Hepatocyte (in vitro differentiated cells): ENCODE measurements at regions not wholly inside any gene's neighbourhood (a gene's known extent, or its start where the extent isn't known, plus 50 kb on each side); places are given as distances from the start of the nearest gene placed in this dataset.

Experiments
- DNase-seq: peaks from one replicate; pipeline ENCODE4 v3.0.0-alpha.2; 2016; ENCODE audit warnings: low spot score
- H2AFZ ChIP-seq: fragments of 200-600 bp; sonication (generic); 2 replicates; pipeline ENCODE4 v1.6.0; 2016; ENCODE audit warnings: antibody characterized with exemption, mild to moderate bottlenecking
- H3K27ac ChIP-seq: fragments of 200-600 bp; sonication (generic); 2 replicates; pipeline ENCODE4 v1.5.1; 2016; ENCODE audit warnings: mild to moderate bottlenecking
- H3K27me3 ChIP-seq: fragments of 200-600 bp; sonication (generic); 2 replicates; pipeline ENCODE4 v1.6.1; 2016
- H3K36me3 ChIP-seq: fragments of 200-600 bp; sonication (generic); replicated peaks from 2 replicates; pipeline ENCODE4 v1.5.1; 2016; ENCODE audit warnings: low read depth; ENCODE audit not compliant: insufficient read depth
- H3K4me1 ChIP-seq: fragments of 200-600 bp; sonication (generic); 2 replicates; pipeline ENCODE4 v1.5.1; 2016; ENCODE audit warnings: mild to moderate bottlenecking, moderate library complexity; ENCODE audit not compliant: insufficient read depth
- H3K4me2 ChIP-seq: fragments of 200-600 bp; sonication (generic); 2 replicates; pipeline ENCODE4 v1.6.0; 2016
- H3K4me3 ChIP-seq: fragments of 200-600 bp; sonication (generic); 2 replicates; pipeline ENCODE4 v1.5.1; 2016; ENCODE audit warnings: mild to moderate bottlenecking
- H3K79me2 ChIP-seq: fragments of 200-600 bp; sonication (generic); 2 replicates; pipeline ENCODE4 v1.6.0; 2017; ENCODE audit warnings: mild to moderate bottlenecking
- H3K9me2 ChIP-seq: fragments of 200-600 bp; sonication (generic); replicated peaks from 2 replicates; pipeline ENCODE4 v1.6.0; 2017; ENCODE audit warnings: mild to moderate bottlenecking; ENCODE audit not compliant: insufficient read depth
- H3K9me3 ChIP-seq: fragments of 200-600 bp; sonication (generic); 2 replicates; pipeline ENCODE4 v1.5.1; 2016; ENCODE audit warnings: low read depth, mild to moderate bottlenecking
- H4K20me1 ChIP-seq: fragments of 200-600 bp; sonication (generic); 2 replicates; pipeline ENCODE4 v1.6.0; 2016; ENCODE audit warnings: mild to moderate bottlenecking; ENCODE audit not compliant: insufficient read depth, poor library complexity, severe bottlenecking
- EZH2 ChIP-seq: fragments of 200-600 bp; sonication (generic); IDR thresholded peaks from 2 replicates; pipeline ENCODE4 v1.6.1; 2016; ENCODE audit warnings: antibody characterized with exemption, mild to moderate bottlenecking, borderline replicate concordance
- EZH2phosphoT487 ChIP-seq: fragments of 200-600 bp; sonication (generic); IDR thresholded peaks from one replicate; pipeline ENCODE4 v1.6.1; 2018; ENCODE audit warnings: antibody characterized with exemption, mild to moderate bottlenecking, low read depth, moderate library complexity; ENCODE audit not compliant: unreplicated experiment, severe bottlenecking
- WGBS: methylation state at CpG from one replicate; pipeline ENCODE4 v1.1.6; 2016; ENCODE audit warnings: low lambda C conversion rate; ENCODE audit errors: missing lambda C conversion rate; 5-methylcytosine and 5-hydroxymethylcytosine counted together
- TF ChIP-seq, protein P1 (sequence below): fragments of 200-600 bp; sonication (generic); IDR thresholded peaks from 2 replicates; pipeline ENCODE4 v1.5.1; 2016; ENCODE audit warnings: antibody characterized with exemption, mild to moderate bottlenecking; ENCODE audit not compliant: poor library complexity

- no peaks in the 10 kb centered on the region for H3K27me3 ChIP-seq
Observed at GRCh38 chr14:105929327-105930081, 403.1 kb downstream of the TMEM121 start.

DNA sequence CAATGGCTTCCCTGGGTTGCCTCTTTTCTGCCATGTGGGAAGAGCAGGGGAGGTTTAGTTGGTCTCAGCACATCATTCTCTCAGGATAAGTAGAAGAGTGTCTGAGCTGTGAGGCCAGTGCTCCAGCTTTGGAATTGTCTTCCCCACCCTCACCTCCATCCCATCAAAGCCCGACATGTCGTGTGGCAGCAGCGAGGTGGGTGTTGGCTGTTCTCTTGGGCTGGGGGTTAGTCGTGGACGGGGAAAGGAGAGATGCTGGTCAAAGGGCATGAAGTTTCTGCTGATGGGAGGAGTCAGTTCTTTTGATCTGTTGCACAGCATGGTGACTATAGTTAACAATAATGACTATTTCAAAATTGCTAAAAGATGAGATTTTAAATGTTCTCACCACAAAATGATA, 404.2 kb downstream of the TMEM121 start:
- H3K36me3 ChIP-seq = no peaks in the 10 kb centered on the region
- 83% methylated on average over 5 of the region's 5 CpGs for WGBS
- TF ChIP-seq EZH2 (no peak), EZH2phosphoT487 (no peak)
- TF ChIP-seq, protein P1, sequence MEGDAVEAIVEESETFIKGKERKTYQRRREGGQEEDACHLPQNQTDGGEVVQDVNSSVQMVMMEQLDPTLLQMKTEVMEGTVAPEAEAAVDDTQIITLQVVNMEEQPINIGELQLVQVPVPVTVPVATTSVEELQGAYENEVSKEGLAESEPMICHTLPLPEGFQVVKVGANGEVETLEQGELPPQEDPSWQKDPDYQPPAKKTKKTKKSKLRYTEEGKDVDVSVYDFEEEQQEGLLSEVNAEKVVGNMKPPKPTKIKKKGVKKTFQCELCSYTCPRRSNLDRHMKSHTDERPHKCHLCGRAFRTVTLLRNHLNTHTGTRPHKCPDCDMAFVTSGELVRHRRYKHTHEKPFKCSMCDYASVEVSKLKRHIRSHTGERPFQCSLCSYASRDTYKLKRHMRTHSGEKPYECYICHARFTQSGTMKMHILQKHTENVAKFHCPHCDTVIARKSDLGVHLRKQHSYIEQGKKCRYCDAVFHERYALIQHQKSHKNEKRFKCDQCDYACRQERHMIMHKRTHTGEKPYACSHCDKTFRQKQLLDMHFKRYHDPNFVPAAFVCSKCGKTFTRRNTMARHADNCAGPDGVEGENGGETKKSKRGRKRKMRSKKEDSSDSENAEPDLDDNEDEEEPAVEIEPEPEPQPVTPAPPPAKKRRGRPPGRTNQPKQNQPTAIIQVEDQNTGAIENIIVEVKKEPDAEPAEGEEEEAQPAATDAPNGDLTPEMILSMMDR = no peak

More at GRCh38 chr14:105929327-105930081, 403.1 kb downstream of the TMEM121 start:
- no peak for TF ChIP-seq EZH2
- no peak for TF ChIP-seq EZH2phosphoT487
- TF ChIP-seq, protein P1 = no peak
- Histone ChIP-seq H4K20me1 (no peaks in the 10 kb centered on the region), H3K9me3 (no peaks in the 10 kb centered on the region), H2AFZ (no peak overlapping the region), H3K27ac (no peak overlapping the region), H3K36me3 (no peaks in the 10 kb centered on the region), H3K79me2 (no peaks in the 10 kb centered on the region), H3K9me2 (no peaks in the 10 kb centered on the region), H3K4me2 (no peak overlapping the region), H3K4me1 (no peaks in the 10 kb centered on the region), H3K4me3 (no peak overlapping the region)
- WGBS = 89% methylated on average over 14 of the region's 14 CpGs
- DNase-seq = no peak

GRCh38 chr14:105931808-105932483, 405.6 kb downstream of the TMEM121 start:
- H3K9me2 ChIP-seq = no peaks in the 10 kb centered on the region
- no peaks in the 10 kb centered on the region for H3K9me3 ChIP-seq
- no peak overlapping the region for H3K4me2 ChIP-seq
- no peak overlapping the region for H2AFZ ChIP-seq
- no peak overlapping the region for H3K27ac ChIP-seq
- H3K27me3 ChIP-seq = no peaks in the 10 kb centered on the region
- no peak overlapping the region for H3K4me3 ChIP-seq
- no peaks in the 10 kb centered on the region for H3K36me3 ChIP-seq
- DNase-seq = no peak
- WGBS = 78% methylated on average over 13 of the region's 13 CpGs
- H3K79me2 ChIP-seq = no peaks in the 10 kb centered on the region
- no peaks in the 10 kb centered on the region for H4K20me1 ChIP-seq
- TF ChIP-seq, protein P1 = no peak
- TF ChIP-seq EZH2phosphoT487 (no peak), EZH2 (no peak)
- H3K4me1 ChIP-seq = no peaks in the 10 kb centered on the region

More for the DNA sequence above, 404.2 kb downstream of the TMEM121 start:
- no peaks in the 10 kb centered on the region for H4K20me1 ChIP-seq
- no peak overlapping the region for H3K27ac ChIP-seq
- no peaks in the 10 kb centered on the region for H3K4me1 ChIP-seq
- no peak for DNase-seq
- no peak overlapping the region for H2AFZ ChIP-seq
- H3K4me3 ChIP-seq = no peak overlapping the region
- H3K79me2 ChIP-seq = no peaks in the 10 kb centered on the region
- H3K27me3 ChIP-seq = no peaks in the 10 kb centered on the region
- H3K4me2 ChIP-seq = no peak overlapping the region
- H3K9me2 ChIP-seq = no peaks in the 10 kb centered on the region
- no peaks in the 10 kb centered on the region for H3K9me3 ChIP-seq
